ENCODE measurements at regions not wholly inside any gene's neighbourhood (a gene's known extent, or its start where the extent isn't known, plus 50 kb on each side); places are given as distances from the start of the nearest gene placed in this dataset.

DNA sequence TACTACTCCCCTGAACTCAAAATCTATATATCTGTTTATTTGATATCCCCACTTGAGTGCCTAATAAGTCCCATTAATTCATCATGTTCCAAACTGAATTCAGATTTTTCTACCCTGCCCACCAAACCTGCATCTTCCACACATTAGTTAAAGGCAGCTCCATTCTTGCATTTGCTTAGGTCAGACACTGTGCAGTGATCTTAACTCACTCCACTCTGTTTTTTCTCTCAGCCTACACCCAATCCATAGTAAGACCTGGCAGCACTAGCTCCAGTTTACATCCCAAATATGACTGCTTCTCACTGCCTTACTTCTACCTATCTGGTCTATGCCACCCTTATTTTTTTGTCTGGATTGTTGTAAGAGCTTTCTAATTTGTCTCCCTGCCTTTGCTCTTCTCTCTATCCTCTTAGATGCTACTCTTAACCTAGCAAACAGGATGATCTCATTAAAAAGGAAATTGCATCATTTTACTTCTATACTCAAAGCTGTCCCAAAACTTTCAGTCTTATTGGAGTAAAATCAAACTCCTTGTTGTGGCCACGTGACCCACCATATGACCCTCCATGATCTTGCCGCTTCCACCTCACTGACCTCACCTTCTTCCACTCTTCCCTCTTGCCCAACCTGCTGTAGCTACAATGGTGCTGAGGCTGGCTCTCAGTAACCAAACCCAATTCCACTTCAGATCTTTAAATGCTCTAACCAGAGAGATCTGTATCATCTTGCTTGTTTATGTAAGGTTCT lies 274.9 kb upstream of the FANCL start (continued):
- TF ChIP-seq, protein P1, sequence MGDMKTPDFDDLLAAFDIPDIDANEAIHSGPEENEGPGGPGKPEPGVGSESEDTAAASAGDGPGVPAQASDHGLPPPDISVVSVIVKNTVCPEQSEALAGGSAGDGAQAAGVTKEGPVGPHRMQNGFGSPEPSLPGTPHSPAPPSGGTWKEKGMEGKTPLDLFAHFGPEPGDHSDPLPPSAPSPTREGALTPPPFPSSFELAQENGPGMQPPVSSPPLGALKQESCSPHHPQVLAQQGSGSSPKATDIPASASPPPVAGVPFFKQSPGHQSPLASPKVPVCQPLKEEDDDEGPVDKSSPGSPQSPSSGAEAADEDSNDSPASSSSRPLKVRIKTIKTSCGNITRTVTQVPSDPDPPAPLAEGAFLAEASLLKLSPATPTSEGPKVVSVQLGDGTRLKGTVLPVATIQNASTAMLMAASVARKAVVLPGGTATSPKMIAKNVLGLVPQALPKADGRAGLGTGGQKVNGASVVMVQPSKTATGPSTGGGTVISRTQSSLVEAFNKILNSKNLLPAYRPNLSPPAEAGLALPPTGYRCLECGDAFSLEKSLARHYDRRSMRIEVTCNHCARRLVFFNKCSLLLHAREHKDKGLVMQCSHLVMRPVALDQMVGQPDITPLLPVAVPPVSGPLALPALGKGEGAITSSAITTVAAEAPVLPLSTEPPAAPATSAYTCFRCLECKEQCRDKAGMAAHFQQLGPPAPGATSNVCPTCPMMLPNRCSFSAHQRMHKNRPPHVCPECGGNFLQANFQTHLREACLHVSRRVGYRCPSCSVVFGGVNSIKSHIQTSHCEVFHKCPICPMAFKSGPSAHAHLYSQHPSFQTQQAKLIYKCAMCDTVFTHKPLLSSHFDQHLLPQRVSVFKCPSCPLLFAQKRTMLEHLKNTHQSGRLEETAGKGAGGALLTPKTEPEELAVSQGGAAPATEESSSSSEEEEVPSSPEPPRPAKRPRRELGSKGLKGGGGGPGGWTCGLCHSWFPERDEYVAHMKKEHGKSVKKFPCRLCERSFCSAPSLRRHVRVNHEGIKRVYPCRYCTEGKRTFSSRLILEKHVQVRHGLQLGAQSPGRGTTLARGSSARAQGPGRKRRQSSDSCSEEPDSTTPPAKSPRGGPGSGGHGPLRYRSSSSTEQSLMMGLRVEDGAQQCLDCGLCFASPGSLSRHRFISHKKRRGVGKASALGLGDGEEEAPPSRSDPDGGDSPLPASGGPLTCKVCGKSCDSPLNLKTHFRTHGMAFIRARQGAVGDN (IDR thresholded peaks at IDR 0.05), result no peak
- TF ChIP-seq CBFB (IDR thresholded peaks at IDR 0.05; ENCODE audit: low read depth), result no peak
- TF ChIP-seq, protein P2, sequence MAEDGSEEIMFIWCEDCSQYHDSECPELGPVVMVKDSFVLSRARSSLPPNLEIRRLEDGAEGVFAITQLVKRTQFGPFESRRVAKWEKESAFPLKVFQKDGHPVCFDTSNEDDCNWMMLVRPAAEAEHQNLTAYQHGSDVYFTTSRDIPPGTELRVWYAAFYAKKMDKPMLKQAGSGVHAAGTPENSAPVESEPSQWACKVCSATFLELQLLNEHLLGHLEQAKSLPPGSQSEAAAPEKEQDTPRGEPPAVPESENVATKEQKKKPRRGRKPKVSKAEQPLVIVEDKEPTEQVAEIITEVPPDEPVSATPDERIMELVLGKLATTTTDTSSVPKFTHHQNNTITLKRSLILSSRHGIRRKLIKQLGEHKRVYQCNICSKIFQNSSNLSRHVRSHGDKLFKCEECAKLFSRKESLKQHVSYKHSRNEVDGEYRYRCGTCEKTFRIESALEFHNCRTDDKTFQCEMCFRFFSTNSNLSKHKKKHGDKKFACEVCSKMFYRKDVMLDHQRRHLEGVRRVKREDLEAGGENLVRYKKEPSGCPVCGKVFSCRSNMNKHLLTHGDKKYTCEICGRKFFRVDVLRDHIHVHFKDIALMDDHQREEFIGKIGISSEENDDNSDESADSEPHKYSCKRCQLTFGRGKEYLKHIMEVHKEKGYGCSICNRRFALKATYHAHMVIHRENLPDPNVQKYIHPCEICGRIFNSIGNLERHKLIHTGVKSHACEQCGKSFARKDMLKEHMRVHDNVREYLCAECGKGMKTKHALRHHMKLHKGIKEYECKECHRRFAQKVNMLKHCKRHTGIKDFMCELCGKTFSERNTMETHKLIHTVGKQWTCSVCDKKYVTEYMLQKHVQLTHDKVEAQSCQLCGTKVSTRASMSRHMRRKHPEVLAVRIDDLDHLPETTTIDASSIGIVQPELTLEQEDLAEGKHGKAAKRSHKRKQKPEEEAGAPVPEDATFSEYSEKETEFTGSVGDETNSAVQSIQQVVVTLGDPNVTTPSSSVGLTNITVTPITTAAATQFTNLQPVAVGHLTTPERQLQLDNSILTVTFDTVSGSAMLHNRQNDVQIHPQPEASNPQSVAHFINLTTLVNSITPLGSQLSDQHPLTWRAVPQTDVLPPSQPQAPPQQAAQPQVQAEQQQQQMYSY (CRISPR knock-in tag; IDR thresholded peaks at IDR 0.05), result no peak
- TF ChIP-seq, protein P3, sequence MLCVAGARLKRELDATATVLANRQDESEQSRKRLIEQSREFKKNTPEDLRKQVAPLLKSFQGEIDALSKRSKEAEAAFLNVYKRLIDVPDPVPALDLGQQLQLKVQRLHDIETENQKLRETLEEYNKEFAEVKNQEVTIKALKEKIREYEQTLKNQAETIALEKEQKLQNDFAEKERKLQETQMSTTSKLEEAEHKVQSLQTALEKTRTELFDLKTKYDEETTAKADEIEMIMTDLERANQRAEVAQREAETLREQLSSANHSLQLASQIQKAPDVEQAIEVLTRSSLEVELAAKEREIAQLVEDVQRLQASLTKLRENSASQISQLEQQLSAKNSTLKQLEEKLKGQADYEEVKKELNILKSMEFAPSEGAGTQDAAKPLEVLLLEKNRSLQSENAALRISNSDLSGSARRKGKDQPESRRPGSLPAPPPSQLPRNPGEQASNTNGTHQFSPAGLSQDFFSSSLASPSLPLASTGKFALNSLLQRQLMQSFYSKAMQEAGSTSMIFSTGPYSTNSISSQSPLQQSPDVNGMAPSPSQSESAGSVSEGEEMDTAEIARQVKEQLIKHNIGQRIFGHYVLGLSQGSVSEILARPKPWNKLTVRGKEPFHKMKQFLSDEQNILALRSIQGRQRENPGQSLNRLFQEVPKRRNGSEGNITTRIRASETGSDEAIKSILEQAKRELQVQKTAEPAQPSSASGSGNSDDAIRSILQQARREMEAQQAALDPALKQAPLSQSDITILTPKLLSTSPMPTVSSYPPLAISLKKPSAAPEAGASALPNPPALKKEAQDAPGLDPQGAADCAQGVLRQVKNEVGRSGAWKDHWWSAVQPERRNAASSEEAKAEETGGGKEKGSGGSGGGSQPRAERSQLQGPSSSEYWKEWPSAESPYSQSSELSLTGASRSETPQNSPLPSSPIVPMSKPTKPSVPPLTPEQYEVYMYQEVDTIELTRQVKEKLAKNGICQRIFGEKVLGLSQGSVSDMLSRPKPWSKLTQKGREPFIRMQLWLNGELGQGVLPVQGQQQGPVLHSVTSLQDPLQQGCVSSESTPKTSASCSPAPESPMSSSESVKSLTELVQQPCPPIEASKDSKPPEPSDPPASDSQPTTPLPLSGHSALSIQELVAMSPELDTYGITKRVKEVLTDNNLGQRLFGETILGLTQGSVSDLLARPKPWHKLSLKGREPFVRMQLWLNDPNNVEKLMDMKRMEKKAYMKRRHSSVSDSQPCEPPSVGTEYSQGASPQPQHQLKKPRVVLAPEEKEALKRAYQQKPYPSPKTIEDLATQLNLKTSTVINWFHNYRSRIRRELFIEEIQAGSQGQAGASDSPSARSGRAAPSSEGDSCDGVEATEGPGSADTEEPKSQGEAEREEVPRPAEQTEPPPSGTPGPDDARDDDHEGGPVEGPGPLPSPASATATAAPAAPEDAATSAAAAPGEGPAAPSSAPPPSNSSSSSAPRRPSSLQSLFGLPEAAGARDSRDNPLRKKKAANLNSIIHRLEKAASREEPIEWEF (IDR thresholded peaks at IDR 0.05; ENCODE audit: insufficient replicate concordance, low read depth, low read length), result no peak
- no peak for TF ChIP-seq PAX5 (IDR thresholded peaks at IDR 0.05; ENCODE audit: borderline replicate concordance, low read depth, low read length)

Measured in GM12878 (cell line).